Gastroesophageal sphincter (tissue), 3 donors: ENCODE measurements at regions not wholly inside any gene's neighbourhood (a gene's known extent, or its start where the extent isn't known, plus 50 kb on each side); places are given as distances from the start of the nearest gene placed in this dataset.

Experiments
- CTCF ChIP-seq, 4 experiments: fragments of 200-600 bp in 2 of 4; fragments of 450-650 bp in 2 of 4; sonication (generic) in 1 of 4; IDR thresholded peaks; one replicate each; pipeline ENCODE4 v1.5.1; 2017 to 2019; ENCODE audit warnings: antibody characterized with exemption in 4 of 4, mild to moderate bottlenecking in 2 of 4, moderate library complexity in 2 of 4
- EP300 ChIP-seq: sonication (generic); formaldehyde crosslinking; IDR thresholded peaks from one replicate; pipeline ENCODE4 v1.6.1; 2017; ENCODE audit warnings: antibody characterized with exemption, mild to moderate bottlenecking

- TF ChIP-seq CTCF (IDR thresholded peaks at IDR 0.05) = no peak
- no peak for TF ChIP-seq EP300
Measured at GRCh38 chr4:176894498-176894897, 101.8 kb upstream of the VEGFC start.
